H1 (cell line): ENCODE measurements at regions not wholly inside any gene's neighbourhood (a gene's known extent, or its start where the extent isn't known, plus 50 kb on each side); places are given as distances from the start of the nearest gene placed in this dataset.

Experiments
- CTCF ChIA-PET: fragments of 300-600 bp; sonication (Branson Sonifier 250); formaldehyde crosslinking; loops from one replicate; lab custom pipeline; 2021; ENCODE audit not compliant: partially characterized antibody; lab: Charles Lee
- POLR2A ChIA-PET: fragments of 300-600 bp; sonication (Branson Sonifier 250); formaldehyde crosslinking; loops from one replicate; lab custom pipeline; 2021; ENCODE audit warnings: inconsistent platforms; ENCODE audit not compliant: partially characterized antibody; lab: Charles Lee
- DNase-seq, 2 experiments: peaks; one replicate each; pipeline versions ENCODE4 v3.0.0 to v3.0.0-alpha.2; 2010 to 2022; ENCODE audit warnings: low spot score in 2 of 2, low read depth in 1 of 2, mixed read lengths in 1 of 2
- FAIRE-seq: peaks from 2 replicates; lab custom pipeline; 2011; peaks lifted over from hg19 to GRCh38; lab: Jason Lieb, UNC
- H2AFZ ChIP-seq: 2 replicates; pipeline ENCODE4 v1.8.1; 2012; ENCODE audit warnings: low read length, inconsistent platforms
- H2AK5ac ChIP-seq: 2 replicates; pipeline ENCODE4 v1.6.1; 2013; ENCODE audit warnings: low read depth, low read length
- H2BK120ac ChIP-seq: replicated peaks from 2 replicates; pipeline ENCODE3; 2013; ENCODE audit warnings: low read depth, low read length, inconsistent platforms
- H2BK12ac ChIP-seq: 2 replicates; pipeline ENCODE4 v1.6.1; 2013; ENCODE audit warnings: low read depth, low read length
- H2BK15ac ChIP-seq: 2 replicates; pipeline ENCODE4 v1.6.1; 2013; ENCODE audit warnings: low read length
- H2BK20ac ChIP-seq: 2 replicates; pipeline ENCODE4 v1.6.1; 2013; ENCODE audit warnings: low read length
- H2BK5ac ChIP-seq: 2 replicates; pipeline ENCODE4 v1.6.1; 2013; ENCODE audit warnings: low read depth, low read length
- H3K14ac ChIP-seq: 2 replicates; pipeline ENCODE4 v1.6.1; 2013; ENCODE audit warnings: inconsistent platforms; ENCODE audit not compliant: insufficient read length
- H3K18ac ChIP-seq: 2 replicates; pipeline ENCODE4 v1.6.1; 2013; ENCODE audit warnings: low read length; ENCODE audit errors: extremely low read depth
- H3K23ac ChIP-seq: 2 replicates; pipeline ENCODE4 v1.6.1; 2013; ENCODE audit warnings: inconsistent platforms; ENCODE audit not compliant: insufficient read length
- H3K23me2 ChIP-seq: 2 replicates; pipeline ENCODE4 v1.6.1; 2013; ENCODE audit warnings: low read depth, low read length
- H3K27ac ChIP-seq: 2 replicates; pipeline ENCODE4 v1.6.1; 2011; ENCODE audit warnings: low read depth, low read length, inconsistent platforms
- H3K27me3 ChIP-seq, 4 experiments: replicated peaks in 1 of 4; 1 replicate in 1 of 4; 2 replicates in 3 of 4; pipeline versions ENCODE4 v1.6.1 to v1.8.1; 2011 to 2013; ENCODE audit warnings: low read length in 3 of 4, mild to moderate bottlenecking in 3 of 4, inconsistent platforms in 2 of 4, mixed read lengths in 2 of 4, moderate library complexity in 1 of 4; ENCODE audit not compliant: control insufficient read depth in 3 of 4, insufficient read depth in 3 of 4; ENCODE audit errors: extremely low read depth in 1 of 4
- H3K36me3 ChIP-seq, 4 experiments: 2 replicates each; pipeline versions ENCODE4 v1.6.1 to v1.8.1; 2011 to 2013; ENCODE audit warnings: mild to moderate bottlenecking in 4 of 4, low read length in 3 of 4, moderate library complexity in 2 of 4, control low read depth in 1 of 4, inconsistent platforms in 1 of 4; ENCODE audit not compliant: insufficient read depth in 4 of 4, control insufficient read depth in 2 of 4
- H3K4ac ChIP-seq: replicated peaks from 2 replicates; pipeline ENCODE3; 2013; ENCODE audit warnings: low read length, low read depth, mixed read lengths, inconsistent platforms; ENCODE audit not compliant: insufficient read length
- H3K4me1 ChIP-seq, 4 experiments: replicated peaks in 1 of 4; 1 replicate in 1 of 4; 2 replicates in 3 of 4; pipeline versions ENCODE4 v1.6.1 to v1.8.1; 2011 to 2013; ENCODE audit warnings: low read length in 3 of 4, inconsistent platforms in 2 of 4, mixed read lengths in 1 of 4; ENCODE audit not compliant: insufficient read depth in 4 of 4, control insufficient read depth in 3 of 4
- H3K4me2 ChIP-seq, 2 experiments: 2 replicates each; pipeline versions ENCODE4 v1.6.1 to v1.8.1; 2011 to 2013; ENCODE audit warnings: low read depth in 2 of 2, low read length in 2 of 2, control low read depth in 1 of 2, inconsistent platforms in 1 of 2, mild to moderate bottlenecking in 1 of 2; ENCODE audit not compliant: insufficient read depth in 1 of 2
- H3K4me3 ChIP-seq, 4 experiments: fragments of 200-600, 300-600 bp in 1 of 4; sonication (generic), shearing (Covaris generic), sonication (Bioruptor Twin) in 1 of 4; 2 replicates each; pipeline versions ENCODE4 v1.5.1 to v1.8.1; 2011 to 2016; ENCODE audit warnings: low read length in 4 of 4, low read depth in 3 of 4, control low read depth in 2 of 4, inconsistent platforms in 2 of 4, mild to moderate bottlenecking in 2 of 4, mixed read lengths in 1 of 4, moderate library complexity in 1 of 4; ENCODE audit not compliant: insufficient read depth in 2 of 4; ENCODE audit errors: extremely low read depth in 1 of 4
- H3K56ac ChIP-seq: replicated peaks from 2 replicates; pipeline ENCODE3; 2013; ENCODE audit warnings: low read depth, mild to moderate bottlenecking, mixed read lengths, low read length, inconsistent platforms; ENCODE audit not compliant: insufficient read length
- H3K79me1 ChIP-seq: 2 replicates; pipeline ENCODE4 v1.6.1; 2013; ENCODE audit warnings: low read depth, low read length, control low read depth
- H3K79me2 ChIP-seq, 2 experiments: 2 replicates each; pipeline versions ENCODE4 v1.6.1 to v1.8.1; 2012 to 2013; ENCODE audit warnings: low read length in 2 of 2, mild to moderate bottlenecking in 2 of 2, inconsistent platforms in 1 of 2; ENCODE audit not compliant: insufficient read depth in 2 of 2, control insufficient read depth in 1 of 2
- H3K9ac ChIP-seq, 4 experiments: replicated peaks in 1 of 4; 1 replicate in 1 of 4; 2 replicates in 3 of 4; pipeline versions ENCODE4 v1.6.1 to v1.8.1; 2011 to 2013; ENCODE audit warnings: low read depth in 3 of 4, low read length in 3 of 4, control low read depth in 2 of 4, mild to moderate bottlenecking in 2 of 4, moderate library complexity in 2 of 4, inconsistent platforms in 1 of 4; ENCODE audit errors: extremely low read depth in 1 of 4
- H3K9me3 ChIP-seq, 2 experiments: 2 replicates each; pipeline versions ENCODE4 v1.6.1 to v1.8.1; 2012 to 2013; ENCODE audit warnings: mild to moderate bottlenecking in 2 of 2, moderate library complexity in 2 of 2, control low read depth in 1 of 2, inconsistent platforms in 1 of 2, low read depth in 1 of 2, low read length in 1 of 2, mixed read lengths in 1 of 2; ENCODE audit not compliant: insufficient read depth in 2 of 2
- H4K20me1 ChIP-seq, 2 experiments: replicated peaks in 1 of 2; 2 replicates each; pipeline versions ENCODE3 to v1.8.1; 2011 to 2013; ENCODE audit warnings: inconsistent platforms in 2 of 2, low read length in 2 of 2, mild to moderate bottlenecking in 1 of 2; ENCODE audit not compliant: insufficient read depth in 2 of 2, control insufficient read depth in 1 of 2
- H4K5ac ChIP-seq: 2 replicates; pipeline ENCODE4 v1.6.1; 2013; ENCODE audit warnings: low read length, low read depth, mixed read lengths, inconsistent platforms; ENCODE audit not compliant: insufficient read length
- H4K8ac ChIP-seq: 2 replicates; pipeline ENCODE4 v1.8.0; 2013; ENCODE audit warnings: mild to moderate bottlenecking, moderate library complexity, low read length, inconsistent platforms; ENCODE audit not compliant: insufficient read depth; ENCODE audit errors: extremely low read depth
- H4K91ac ChIP-seq: replicated peaks from 2 replicates; pipeline ENCODE3; 2013; ENCODE audit warnings: low read length, mixed read lengths, inconsistent platforms; ENCODE audit not compliant: insufficient read length
- ATF2 ChIP-seq: IDR thresholded peaks from 2 replicates; pipeline ENCODE4 v1.6.1; 2012; ENCODE audit warnings: low read length, inconsistent platforms
- HDAC6 ChIP-seq: IDR thresholded peaks from one replicate; pipeline ENCODE4 v1.7.1; 2012; ENCODE audit warnings: low read depth, mild to moderate bottlenecking, inconsistent platforms, low read length, moderate library complexity
- JUN ChIP-seq: IDR thresholded peaks from 2 replicates; pipeline ENCODE4 v1.6.1; 2011; ENCODE audit warnings: low read depth, mild to moderate bottlenecking, improper control_type of control experiment, low read length
- KDM1A ChIP-seq: fragments of 200-600, 300-600 bp; sonication (generic); IDR thresholded peaks from 2 replicates; pipeline ENCODE4 v1.7.1; 2016; ENCODE audit warnings: mild to moderate bottlenecking, low read length, borderline replicate concordance
- MAX ChIP-seq: IDR thresholded peaks from 2 replicates; pipeline ENCODE4 v1.6.1; 2012; ENCODE audit warnings: inconsistent platforms
- SIN3A ChIP-seq, 2 experiments: IDR thresholded peaks in 1 of 2; conservative IDR thresholded peaks in 1 of 2; 2 replicates each; pipeline ENCODE4 v1.6.1; 2011 to 2012; ENCODE audit warnings: low read length in 2 of 2, improper control_type of control experiment in 1 of 2, low read depth in 1 of 2, mild to moderate bottlenecking in 1 of 2
- TCF12 ChIP-seq: IDR thresholded peaks from 2 replicates; pipeline ENCODE4 v1.6.1; 2011; ENCODE audit warnings: low read depth, mild to moderate bottlenecking, low read length

- no peaks in the 10 kb centered on the region for H4K20me1 ChIP-seq
- no peak overlapping the region for H2AFZ ChIP-seq
- ChIA-PET CTCF (no interaction called here), POLR2A (no interaction called here)
- H3K18ac ChIP-seq: no peak overlapping the region
- H4K91ac ChIP-seq: no peak overlapping the region
- no peak overlapping the region for H3K9ac ChIP-seq
- no peaks in the 10 kb centered on the region for H3K4me1 ChIP-seq
- H4K8ac ChIP-seq: no peak overlapping the region
- no peak overlapping the region for H4K5ac ChIP-seq
- H3K4me2 ChIP-seq: no peak overlapping the region
- H2BK5ac ChIP-seq: no peak overlapping the region
- no peaks in the 10 kb centered on the region for H3K79me2 ChIP-seq
- no peaks in the 10 kb centered on the region for H3K9me3 ChIP-seq
- no peak for FAIRE-seq
- H2AK5ac ChIP-seq: no peak overlapping the region
- TF ChIP-seq HDAC6 (no peak), SIN3A (conservative IDR thresholded peaks at IDR 0.05 in 1 of 2, IDR thresholded peaks at IDR 0.05 in 1 of 2; ENCODE audit: low read depth in 1 of 2, low read length in 2 of 2) (no peak), ATF2 (no peak), JUN (no peak), KDM1A (no peak), MAX (no peak), TCF12 (no peak)
- H3K36me3 ChIP-seq: no peaks in the 10 kb centered on the region
- H3K4me3 ChIP-seq: no peak overlapping the region
- no peak overlapping the region for H2BK120ac ChIP-seq
- no peak overlapping the region for H2BK15ac ChIP-seq
- H3K23me2 ChIP-seq: no peaks in the 10 kb centered on the region
- no peak overlapping the region for H3K14ac ChIP-seq
- H2BK20ac ChIP-seq: no peak overlapping the region
- no peak overlapping the region for H3K27ac ChIP-seq
- no peaks in the 10 kb centered on the region for H3K79me1 ChIP-seq
- no peaks in the 10 kb centered on the region for H3K27me3 ChIP-seq
- H3K23ac ChIP-seq: no peak overlapping the region
- no peak overlapping the region for H3K4ac ChIP-seq
- no peak overlapping the region for H2BK12ac ChIP-seq
- DNase-seq: no peak
- no peak overlapping the region for H3K56ac ChIP-seq
Measured at GRCh38 chr17:69943058-69943457, 132.0 kb upstream of the KCNJ16 start.
